ENCODE measurements at regions not wholly inside any gene's neighbourhood (a gene's known extent, or its start where the extent isn't known, plus 50 kb on each side); places are given as distances from the start of the nearest gene placed in this dataset.

GRCh38 chr7:46714904-46715303, 793.8 kb upstream of the IGFBP3 start:
- TF ChIP-seq CTCF (IDR thresholded peaks at IDR 0.05) (no peak), POLR2A (IDR thresholded peaks at IDR 0.05) (no peak), POLR2AphosphoS5 (IDR thresholded peaks at IDR 0.05) (no peak)
